Activated naive CD4-positive, alpha-beta T cell treated with anti-CD3 and anti-CD28 coated beads for 36 hours (primary cell): ENCODE measurements at regions not wholly inside any gene's neighbourhood (a gene's known extent, or its start where the extent isn't known, plus 50 kb on each side); places are given as distances from the start of the nearest gene placed in this dataset.
"Not testable (repeated sequence)": the region's sequence is repeated elsewhere in the genome, so short reads cannot be mapped to it uniquely, and the experiment has no call there.

ENCODE experiments used
- CTCF ChIA-PET: fragments of 350-600 bp; sonication (Branson Sonifier 250); formaldehyde crosslinking; loops from one replicate; lab custom pipeline; 2021; ENCODE audit warnings: antibody characterized with exemption; lab: Charles Lee
- DNase-seq: peaks from one replicate; pipeline ENCODE4 v3.0.0-alpha.2; 2020
- H3K27ac Mint-ChIP-seq: one replicate; pipeline ENCODE4 v1.8.0; 2021; ENCODE audit warnings: mild to moderate bottlenecking, mixed read lengths
- H3K27me3 Mint-ChIP-seq: one replicate; pipeline ENCODE4 v1.8.0; 2021; ENCODE audit warnings: low read depth, mixed read lengths
- H3K36me3 Mint-ChIP-seq: one replicate; pipeline ENCODE4 v1.8.0; 2021; ENCODE audit warnings: low read depth, mixed read lengths
- H3K4me1 Mint-ChIP-seq: one replicate; pipeline ENCODE4 v1.8.0; 2021; ENCODE audit warnings: low read depth, mixed read lengths
- H3K4me3 Mint-ChIP-seq: one replicate; pipeline ENCODE4 v1.8.0; 2021; ENCODE audit warnings: mild to moderate bottlenecking, moderate library complexity, mixed read lengths
- H3K9me3 Mint-ChIP-seq: one replicate; pipeline ENCODE4 v1.8.0; 2021; ENCODE audit warnings: mixed read lengths
- intact Hi-C: fragments of 100-400 bp; cut with micrococcal nuclease; formaldehyde crosslinking; loops from one replicate; pipeline ENCODE4 v1.15.1; 2023

DNA sequence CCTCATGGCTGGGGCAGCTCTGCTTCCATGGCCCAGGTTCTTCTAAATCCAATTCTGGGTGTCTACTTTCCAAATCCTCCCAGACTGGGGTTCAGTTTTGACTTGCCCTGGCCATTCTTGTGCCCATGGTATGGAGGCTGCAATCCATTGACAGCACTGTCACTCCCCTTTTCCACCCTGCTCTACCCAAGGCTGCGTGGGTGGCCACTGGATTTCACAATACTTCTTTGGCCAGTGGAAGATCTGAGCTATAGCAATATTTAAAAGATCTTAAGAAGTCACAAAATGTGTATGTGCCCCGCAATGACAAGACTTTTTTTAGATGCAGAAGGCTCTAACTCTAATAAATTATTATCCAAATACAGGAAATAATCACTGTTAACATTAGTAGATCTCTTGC, 329.4 kb upstream of the CCL2 start:
- H3K4me3 Mint-ChIP-seq, result no peak overlapping the region
- no peaks in the 10 kb centered on the region for H3K9me3 Mint-ChIP-seq
- CTCF ChIA-PET, result no interaction called here
- H3K27me3 Mint-ChIP-seq, result peaks cover 11% of the 10 kb centered on the region
- no peak overlapping the region for H3K27ac Mint-ChIP-seq
- H3K4me1 Mint-ChIP-seq, result no peaks in the 10 kb centered on the region
- H3K36me3 Mint-ChIP-seq, result no peaks in the 10 kb centered on the region
- DNase-seq, result no peak
- intact Hi-C loops, result no loop called here

- CTCF ChIA-PET, result interaction anchor here (0.8 kb wide), 1 partner anchor 149 kb away, joined by 3 read pairs; no protein-coding TSS in a partner anchor
- H3K36me3 Mint-ChIP-seq, result no peaks in the 10 kb centered on the region
Measured at GRCh38 chr17:33927732-33928133, 327.4 kb upstream of the CCL2 start.

GRCh38 chr17:33929181-33929724, 325.8 kb upstream of the CCL2 start:
- Mint-ChIP-seq H3K9me3 (no peaks in the 10 kb centered on the region), H3K4me3 (no peak overlapping the region)
- CTCF ChIA-PET, result no interaction called here

More at GRCh38 chr17:33927732-33928133, 327.4 kb upstream of the CCL2 start:
- DNase-seq, result no peak
- Mint-ChIP-seq H3K27me3 (peaks cover 6% of the 10 kb centered on the region), H3K27ac (no peak overlapping the region), H3K4me1 (no peaks in the 10 kb centered on the region), H3K4me3 (no peak overlapping the region), H3K9me3 (no peaks in the 10 kb centered on the region)
- intact Hi-C loops, result no loop called here

GRCh38 chr17:33931148-33931814, 323.8 kb upstream of the CCL2 start:
- H3K27me3 Mint-ChIP-seq, intact Hi-C loops, H3K27ac Mint-ChIP-seq, H3K36me3 Mint-ChIP-seq, DNase-seq, CTCF ChIA-PET, H3K4me1 Mint-ChIP-seq, H3K4me3 Mint-ChIP-seq, H3K9me3 Mint-ChIP-seq: not testable (repeated sequence)

More at GRCh38 chr17:33929181-33929724, 325.8 kb upstream of the CCL2 start:
- Mint-ChIP-seq H3K27ac (no peak overlapping the region), H3K36me3 (no peaks in the 10 kb centered on the region), H3K4me1 (no peaks in the 10 kb centered on the region), H3K27me3 (peaks cover 6% of the 10 kb centered on the region)
- no peak for DNase-seq
- intact Hi-C loops, result no loop called here

GRCh38 chr17:33932996-33933395, 322.1 kb upstream of the CCL2 start:
- Mint-ChIP-seq H3K27ac (no peak overlapping the region), H3K4me1 (no peaks in the 10 kb centered on the region), H3K9me3 (no peaks in the 10 kb centered on the region), H3K36me3 (no peaks in the 10 kb centered on the region), H3K27me3 (peaks cover 6% of the 10 kb centered on the region), H3K4me3 (no peak overlapping the region)
- DNase-seq, result no peak
- CTCF ChIA-PET, result no interaction called here
- intact Hi-C loops, result no loop called here

GRCh38 chr17:33933576-33933975, 321.5 kb upstream of the CCL2 start:
- H3K36me3 Mint-ChIP-seq, result no peaks in the 10 kb centered on the region
- H3K4me3 Mint-ChIP-seq, result no peak overlapping the region
- intact Hi-C loops, result no loop called here

DNA sequence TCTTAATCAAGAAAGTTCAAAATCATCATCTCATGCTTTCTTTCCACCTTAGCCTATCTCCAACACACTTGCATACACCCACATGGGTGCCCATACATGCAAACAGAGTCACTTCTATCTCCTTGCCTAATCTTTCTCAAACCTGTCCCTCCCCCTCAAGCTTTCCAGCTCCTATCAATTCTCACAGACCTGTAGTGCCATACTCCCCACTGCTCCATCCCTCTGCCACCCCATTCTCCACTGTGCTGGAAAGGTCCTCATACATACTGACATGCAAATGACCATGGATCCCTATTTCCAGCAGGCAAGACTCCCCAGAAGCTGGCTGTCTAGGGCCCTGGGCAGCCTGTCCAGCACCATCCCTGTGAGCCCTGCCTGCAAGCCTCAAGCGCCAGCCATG, 320.4 kb upstream of the CCL2 start:
- no peaks in the 10 kb centered on the region for H3K4me1 Mint-ChIP-seq

More at GRCh38 chr17:33933576-33933975, 321.5 kb upstream of the CCL2 start:
- H3K27ac Mint-ChIP-seq, result no peak overlapping the region
- CTCF ChIA-PET, result no interaction called here
- DNase-seq, result no peak
- H3K9me3 Mint-ChIP-seq, result no peaks in the 10 kb centered on the region
- no peaks in the 10 kb centered on the region for H3K4me1 Mint-ChIP-seq
- peaks cover 3% of the 10 kb centered on the region for H3K27me3 Mint-ChIP-seq

GRCh38 chr17:33935822-33936221, 319.3 kb upstream of the CCL2 start:
- H3K36me3 Mint-ChIP-seq, result no peaks in the 10 kb centered on the region
- DNase-seq, result no peak
- intact Hi-C loops, result no loop called here
- no peak overlapping the region for H3K27ac Mint-ChIP-seq
- no peaks in the 10 kb centered on the region for H3K9me3 Mint-ChIP-seq
- H3K27me3 Mint-ChIP-seq, result no peaks in the 10 kb centered on the region
- CTCF ChIA-PET, result no interaction called here
- no peak overlapping the region for H3K4me3 Mint-ChIP-seq
- no peaks in the 10 kb centered on the region for H3K4me1 Mint-ChIP-seq

More for the DNA sequence above, 320.4 kb upstream of the CCL2 start:
- DNase-seq, result no peak
- Mint-ChIP-seq H3K36me3 (no peaks in the 10 kb centered on the region), H3K9me3 (no peaks in the 10 kb centered on the region), H3K4me3 (no peak overlapping the region), H3K27me3 (no peaks in the 10 kb centered on the region), H3K27ac (no peak overlapping the region)
- CTCF ChIA-PET, result no interaction called here
- intact Hi-C loops, result no loop called here

GRCh38 chr17:33936764-33937163, 318.3 kb upstream of the CCL2 start:
- no peak overlapping the region for H3K27ac Mint-ChIP-seq
- H3K9me3 Mint-ChIP-seq, result no peaks in the 10 kb centered on the region
- H3K36me3 Mint-ChIP-seq, result no peaks in the 10 kb centered on the region
- H3K27me3 Mint-ChIP-seq, result no peaks in the 10 kb centered on the region
- no peak overlapping the region for H3K4me3 Mint-ChIP-seq
- no peaks in the 10 kb centered on the region for H3K4me1 Mint-ChIP-seq
- no peak for DNase-seq
- intact Hi-C loops, result no loop called here
- CTCF ChIA-PET, result no interaction called here

- H3K27me3 Mint-ChIP-seq, result no peaks in the 10 kb centered on the region
- H3K27ac Mint-ChIP-seq, result no peak overlapping the region
- intact Hi-C loops, result no loop called here
- DNase-seq, result no peak
- no peaks in the 10 kb centered on the region for H3K9me3 Mint-ChIP-seq
- no peaks in the 10 kb centered on the region for H3K36me3 Mint-ChIP-seq
- CTCF ChIA-PET, result no interaction called here
- H3K4me1 Mint-ChIP-seq, result no peaks in the 10 kb centered on the region
- H3K4me3 Mint-ChIP-seq, result no peak overlapping the region
Measured at GRCh38 chr17:33939959-33940358, 315.1 kb upstream of the CCL2 start.

- H3K9me3 Mint-ChIP-seq, result no peaks in the 10 kb centered on the region
- H3K4me3 Mint-ChIP-seq, result no peak overlapping the region
- CTCF ChIA-PET, result no interaction called here
- H3K27ac Mint-ChIP-seq, result no peak overlapping the region
- intact Hi-C loops, result no loop called here
- no peaks in the 10 kb centered on the region for H3K4me1 Mint-ChIP-seq
- DNase-seq, result no peak
- no peaks in the 10 kb centered on the region for H3K36me3 Mint-ChIP-seq
- H3K27me3 Mint-ChIP-seq, result no peaks in the 10 kb centered on the region
Measured at GRCh38 chr17:33940769-33941370, 314.2 kb upstream of the CCL2 start.

DNA sequence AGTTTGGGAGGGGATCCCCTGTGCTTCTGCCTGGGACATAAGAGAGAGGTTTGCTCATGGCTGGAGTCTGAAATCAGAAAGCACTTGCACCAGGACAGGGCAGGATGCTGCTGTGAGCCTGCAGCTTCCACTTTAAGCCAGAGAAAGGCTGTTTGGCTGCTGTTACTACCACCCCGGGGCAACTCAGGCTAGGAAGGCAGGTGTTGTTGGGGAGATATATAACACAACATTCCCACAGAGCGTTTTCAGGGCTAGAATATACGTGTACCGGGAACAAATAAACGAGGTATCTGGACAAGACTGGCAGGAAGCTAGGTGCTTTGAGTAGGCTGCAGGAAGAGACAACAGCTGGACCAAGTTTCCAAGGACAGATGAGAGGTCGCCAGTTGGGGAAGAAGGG, 313.3 kb upstream of the CCL2 start:
- Mint-ChIP-seq H3K27ac (no peak overlapping the region), H3K4me1 (no peaks in the 10 kb centered on the region), H3K4me3 (no peak overlapping the region), H3K36me3 (no peaks in the 10 kb centered on the region), H3K9me3 (no peaks in the 10 kb centered on the region), H3K27me3 (no peaks in the 10 kb centered on the region)
- intact Hi-C loops, result no loop called here
- DNase-seq, result no peak
- CTCF ChIA-PET, result no interaction called here

GRCh38 chr17:33942414-33942813, 312.7 kb upstream of the CCL2 start:
- Mint-ChIP-seq H3K4me1 (no peaks in the 10 kb centered on the region), H3K27me3 (no peaks in the 10 kb centered on the region), H3K36me3 (no peaks in the 10 kb centered on the region), H3K9me3 (no peaks in the 10 kb centered on the region), H3K27ac (no peak overlapping the region), H3K4me3 (no peak overlapping the region)
- CTCF ChIA-PET, result no interaction called here
- intact Hi-C loops, result no loop called here
- no peak for DNase-seq
